HUDEP-2 (cell line): ENCODE measurements at regions not wholly inside any gene's neighbourhood (a gene's known extent, or its start where the extent isn't known, plus 50 kb on each side); places are given as distances from the start of the nearest gene placed in this dataset.
"Not testable (repeated sequence)": the region's sequence is repeated elsewhere in the genome, so short reads cannot be mapped to it uniquely, and the experiment has no call there.

ENCODE experiments used
- DNase-seq, 76 experiments: peaks; one replicate each; lab custom pipeline; 2025; ENCODE audit not compliant: unreplicated experiment in 76 of 76; lab: John Stamatoyannopoulos, UW

GRCh38 chr10:3634646-3635045 lies 150.4 kb downstream of the KLF6 start:
- not testable (repeated sequence) for DNase-seq

GRCh38 chr10:3631701-3632330 lies 153.2 kb downstream of the KLF6 start:
- DNase-seq, result no peak

- DNase-seq, result no peak
Measured at GRCh38 chr10:3631291-3631690, 153.7 kb downstream of the KLF6 start.

- no peak for DNase-seq
Measured at GRCh38 chr10:3625959-3626751, 158.9 kb downstream of the KLF6 start.

GRCh38 chr10:3624367-3624766 lies 160.6 kb downstream of the KLF6 start:
- DNase-seq, result no peak

GRCh38 chr10:3623746-3624145 lies 161.3 kb downstream of the KLF6 start:
- no peak for DNase-seq

- DNase-seq, result no peak
Measured at GRCh38 chr10:3622845-3623621, 162.0 kb downstream of the KLF6 start.

GRCh38 chr10:3622427-3622826 lies 162.6 kb downstream of the KLF6 start:
- no peak for DNase-seq

- DNase-seq, result no peak
Measured at GRCh38 chr10:3620818-3621217, 164.2 kb downstream of the KLF6 start.

GRCh38 chr10:3619241-3619640 lies 165.8 kb downstream of the KLF6 start:
- DNase-seq, result no peak

GRCh38 chr10:3616880-3617279 lies 168.1 kb downstream of the KLF6 start:
- DNase-seq, result no peak

GRCh38 chr10:3613318-3613717 lies 171.7 kb downstream of the KLF6 start:
- no peak for DNase-seq

- DNase-seq, result no peak
Measured at GRCh38 chr10:3612183-3613001, 172.6 kb downstream of the KLF6 start.

GRCh38 chr10:3606309-3606708 lies 178.7 kb downstream of the KLF6 start:
- DNase-seq, result no peak

- DNase-seq, result no peak
Measured at GRCh38 chr10:3605882-3606281, 179.1 kb downstream of the KLF6 start.

GRCh38 chr10:3595736-3596135 lies 189.3 kb downstream of the KLF6 start:
- no peak for DNase-seq

GRCh38 chr10:3593611-3594010 lies 191.4 kb downstream of the KLF6 start:
- DNase-seq, result no peak

GRCh38 chr10:3592424-3592823 lies 192.6 kb downstream of the KLF6 start:
- no peak for DNase-seq

GRCh38 chr10:3588816-3589215 lies 196.2 kb downstream of the KLF6 start:
- DNase-seq, result no peak

GRCh38 chr10:3588346-3588745 lies 196.7 kb downstream of the KLF6 start:
- DNase-seq, result no peak
